ENCODE measurements at regions not wholly inside any gene's neighbourhood (a gene's known extent, or its start where the extent isn't known, plus 50 kb on each side); places are given as distances from the start of the nearest gene placed in this dataset.

DNA sequence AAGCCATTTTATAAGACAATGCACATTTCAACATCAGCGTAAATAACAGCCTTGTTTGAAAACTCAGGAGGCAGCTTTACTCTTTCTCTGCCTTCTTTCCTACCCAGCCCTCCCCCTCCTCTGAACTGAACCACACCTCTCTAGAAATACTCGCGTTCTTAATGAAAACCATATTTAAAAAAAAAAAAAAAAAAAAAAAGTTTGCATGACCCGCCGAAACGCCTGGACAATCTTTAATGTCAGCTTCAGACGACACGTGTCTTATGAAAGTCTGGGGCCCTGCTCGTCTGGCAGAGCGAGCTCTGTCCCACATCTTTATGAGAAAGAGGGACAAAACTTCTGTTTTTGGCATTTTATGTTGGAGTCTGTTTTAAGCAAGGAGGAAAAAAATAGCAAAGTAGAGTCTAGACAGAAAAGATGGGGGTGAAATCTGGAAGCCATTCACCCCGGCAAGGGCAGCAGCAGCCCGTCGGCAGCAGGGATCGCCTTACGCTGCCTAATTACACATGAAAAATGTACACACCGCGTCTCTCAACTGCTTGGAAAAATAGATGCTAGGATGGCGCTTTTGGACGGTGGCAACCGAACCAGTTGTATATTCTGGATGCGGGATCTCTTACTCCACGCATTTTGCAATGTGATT, 130.4 kb upstream of the ETS2 start:
- 77 to 84% methylated on average over 22 of the region's 22 CpGs for WGBS, 2 donors
- Histone ChIP-seq H3K36me3 (ENCODE audit: control insufficient read depth in 2 of 2, insufficient read depth in 2 of 2, low read length in 1 of 2) (no peaks in the 10 kb centered on the region), H3K4me3 (ENCODE audit: low read depth in 1 of 2, low read length in 2 of 2) (no peak overlapping the region), H3K27ac (ENCODE audit: low read depth in 2 of 2, low read length in 1 of 2) (no peak overlapping the region), H3K4me1 (ENCODE audit: control insufficient read depth in 2 of 2, insufficient read depth in 2 of 2, low read length in 1 of 2) (no peaks in the 10 kb centered on the region), H3K27me3 (ENCODE audit: control insufficient read depth in 1 of 2, insufficient read depth in 2 of 2, low read length in 2 of 2) (no peaks in the 10 kb centered on the region), H3K9me3 (ENCODE audit: control insufficient read depth in 2 of 2, insufficient read depth in 1 of 2, low read depth in 1 of 2, low read length in 1 of 2) (no peaks in the 10 kb centered on the region)

GRCh38 chr21:38678827-38679226, 126.9 kb upstream of the ETS2 start:
- Histone ChIP-seq H3K4me1 (ENCODE audit: control insufficient read depth in 2 of 2, insufficient read depth in 2 of 2, low read length in 1 of 2) (no peaks in the 10 kb centered on the region), H3K4me3 (ENCODE audit: low read depth in 1 of 2, low read length in 2 of 2) (no peak overlapping the region), H3K9me3 (ENCODE audit: control insufficient read depth in 2 of 2, insufficient read depth in 1 of 2, low read depth in 1 of 2, low read length in 1 of 2) (no peaks in the 10 kb centered on the region), H3K36me3 (ENCODE audit: control insufficient read depth in 2 of 2, insufficient read depth in 2 of 2, low read length in 1 of 2) (no peaks in the 10 kb centered on the region), H3K27ac (ENCODE audit: low read depth in 2 of 2, low read length in 1 of 2) (no peak overlapping the region), H3K27me3 (ENCODE audit: control insufficient read depth in 1 of 2, insufficient read depth in 2 of 2, low read length in 2 of 2) (no peaks in the 10 kb centered on the region)

GRCh38 chr21:38679534-38679933, 126.2 kb upstream of the ETS2 start:
- Histone ChIP-seq H3K27ac (ENCODE audit: low read depth in 2 of 2, low read length in 1 of 2) (no peak overlapping the region), H3K27me3 (ENCODE audit: control insufficient read depth in 1 of 2, insufficient read depth in 2 of 2, low read length in 2 of 2) (no peaks in the 10 kb centered on the region), H3K9me3 (ENCODE audit: control insufficient read depth in 2 of 2, insufficient read depth in 1 of 2, low read depth in 1 of 2, low read length in 1 of 2) (no peaks in the 10 kb centered on the region), H3K4me1 (ENCODE audit: control insufficient read depth in 2 of 2, insufficient read depth in 2 of 2, low read length in 1 of 2) (no peaks in the 10 kb centered on the region), H3K36me3 (ENCODE audit: control insufficient read depth in 2 of 2, insufficient read depth in 2 of 2, low read length in 1 of 2) (no peaks in the 10 kb centered on the region), H3K4me3 (ENCODE audit: low read depth in 1 of 2, low read length in 2 of 2) (no peak overlapping the region)
- WGBS, 2 donors = 55 to 58% methylated on average over 4 of the region's 4 CpGs

GRCh38 chr21:38680401-38680800, 125.3 kb upstream of the ETS2 start:
- no peak overlapping the region for H3K27ac ChIP-seq (ENCODE audit: low read depth in 2 of 2, low read length in 1 of 2)
- H3K36me3 ChIP-seq (ENCODE audit: control insufficient read depth in 2 of 2, insufficient read depth in 2 of 2, low read length in 1 of 2) = no peaks in the 10 kb centered on the region
- H3K4me3 ChIP-seq (ENCODE audit: low read depth in 1 of 2, low read length in 2 of 2) = no peak overlapping the region
- H3K9me3 ChIP-seq (ENCODE audit: control insufficient read depth in 2 of 2, insufficient read depth in 1 of 2, low read depth in 1 of 2, low read length in 1 of 2) = no peaks in the 10 kb centered on the region
- H3K27me3 ChIP-seq (ENCODE audit: control insufficient read depth in 1 of 2, insufficient read depth in 2 of 2, low read length in 2 of 2) = no peaks in the 10 kb centered on the region
- H3K4me1 ChIP-seq (ENCODE audit: control insufficient read depth in 2 of 2, insufficient read depth in 2 of 2, low read length in 1 of 2) = no peaks in the 10 kb centered on the region
- WGBS, 2 donors = 75 to 77% methylated on average over 3 of the region's 3 CpGs

DNA sequence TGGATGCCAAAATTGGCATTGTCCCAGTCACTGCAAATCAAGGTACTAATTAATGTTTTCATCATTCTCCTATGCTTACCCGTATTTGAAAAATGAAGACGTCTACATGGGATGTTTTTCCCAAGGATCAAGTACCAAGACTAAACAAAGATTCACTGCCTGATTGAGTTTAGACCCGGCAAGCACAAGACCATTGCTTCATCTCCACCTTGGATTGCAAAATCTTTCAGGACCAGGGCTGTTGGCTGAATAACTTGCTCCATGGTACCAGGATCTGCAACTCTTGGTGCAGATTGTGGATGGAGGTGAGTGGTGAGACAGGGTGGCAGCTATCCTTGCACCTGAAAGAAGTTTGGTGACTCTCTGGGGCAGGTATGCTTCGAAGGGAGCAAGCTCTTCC, 122.5 kb upstream of the ETS2 start:
- Histone ChIP-seq H3K4me1 (ENCODE audit: control insufficient read depth in 2 of 2, insufficient read depth in 2 of 2, low read length in 1 of 2) (no peaks in the 10 kb centered on the region), H3K27me3 (ENCODE audit: control insufficient read depth in 1 of 2, insufficient read depth in 2 of 2, low read length in 2 of 2) (no peaks in the 10 kb centered on the region), H3K4me3 (ENCODE audit: low read depth in 1 of 2, low read length in 2 of 2) (no peak overlapping the region), H3K9me3 (ENCODE audit: control insufficient read depth in 2 of 2, insufficient read depth in 1 of 2, low read depth in 1 of 2, low read length in 1 of 2) (no peaks in the 10 kb centered on the region), H3K36me3 (ENCODE audit: control insufficient read depth in 2 of 2, insufficient read depth in 2 of 2, low read length in 1 of 2) (no peaks in the 10 kb centered on the region), H3K27ac (ENCODE audit: low read depth in 2 of 2, low read length in 1 of 2) (no peak overlapping the region)
- WGBS, 2 donors = 73 to 78% methylated on average over 4 of the region's 4 CpGs

GRCh38 chr21:38688068-38688467, 117.7 kb upstream of the ETS2 start:
- Histone ChIP-seq H3K4me3 (ENCODE audit: low read depth in 1 of 2, low read length in 2 of 2) (no peak overlapping the region), H3K27ac (ENCODE audit: low read depth in 2 of 2, low read length in 1 of 2) (no peak overlapping the region), H3K4me1 (ENCODE audit: control insufficient read depth in 2 of 2, insufficient read depth in 2 of 2, low read length in 1 of 2) (no peaks in the 10 kb centered on the region), H3K36me3 (ENCODE audit: control insufficient read depth in 2 of 2, insufficient read depth in 2 of 2, low read length in 1 of 2) (no peaks in the 10 kb centered on the region), H3K27me3 (ENCODE audit: control insufficient read depth in 1 of 2, insufficient read depth in 2 of 2, low read length in 2 of 2) (no peaks in the 10 kb centered on the region), H3K9me3 (ENCODE audit: control insufficient read depth in 2 of 2, insufficient read depth in 1 of 2, low read depth in 1 of 2, low read length in 1 of 2) (no peaks in the 10 kb centered on the region)
- 72 to 74% methylated on average over 5 of the region's 5 CpGs for WGBS, 2 donors

- H3K27ac ChIP-seq (ENCODE audit: low read depth in 2 of 2, low read length in 1 of 2) = no peak overlapping the region
- no peak overlapping the region for H3K4me3 ChIP-seq (ENCODE audit: low read depth in 1 of 2, low read length in 2 of 2)
- H3K9me3 ChIP-seq (ENCODE audit: control insufficient read depth in 2 of 2, insufficient read depth in 1 of 2, low read depth in 1 of 2, low read length in 1 of 2) = no peaks in the 10 kb centered on the region
- H3K4me1 ChIP-seq (ENCODE audit: control insufficient read depth in 2 of 2, insufficient read depth in 2 of 2, low read length in 1 of 2) = no peaks in the 10 kb centered on the region
- no peaks in the 10 kb centered on the region for H3K27me3 ChIP-seq (ENCODE audit: control insufficient read depth in 1 of 2, insufficient read depth in 2 of 2, low read length in 2 of 2)
- H3K36me3 ChIP-seq (ENCODE audit: control insufficient read depth in 2 of 2, insufficient read depth in 2 of 2, low read length in 1 of 2) = no peaks in the 10 kb centered on the region
Measured at GRCh38 chr21:38691631-38692030, 114.1 kb upstream of the ETS2 start.

DNA sequence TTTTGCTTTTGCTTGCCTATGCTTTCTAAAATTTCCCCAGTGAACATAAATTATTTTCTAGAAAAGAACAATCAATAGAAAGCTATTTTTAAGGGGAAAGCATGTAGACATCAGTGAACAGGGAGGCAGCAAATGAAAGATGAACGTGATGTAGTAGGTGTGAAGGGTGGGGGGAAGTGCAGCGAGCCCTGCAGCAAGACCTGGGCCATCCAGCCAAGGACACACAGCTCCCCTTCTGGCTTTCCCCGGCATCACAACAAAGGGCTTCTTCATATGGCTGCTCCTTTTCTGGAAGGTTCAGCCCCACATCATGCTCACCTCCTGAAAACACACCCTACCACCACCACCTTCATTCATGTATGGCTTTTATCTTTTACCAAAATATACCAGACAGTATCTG, 109.2 kb upstream of the ETS2 start:
- 83 to 89% methylated on average over 3 of the region's 3 CpGs for WGBS, 2 donors
- Histone ChIP-seq H3K27me3 (ENCODE audit: control insufficient read depth in 1 of 2, insufficient read depth in 2 of 2, low read length in 2 of 2) (no peaks in the 10 kb centered on the region), H3K36me3 (ENCODE audit: control insufficient read depth in 2 of 2, insufficient read depth in 2 of 2, low read length in 1 of 2) (no peaks in the 10 kb centered on the region)

GRCh38 chr21:38699048-38699447, 106.7 kb upstream of the ETS2 start:
- H3K9me3 ChIP-seq (ENCODE audit: control insufficient read depth in 2 of 2, insufficient read depth in 1 of 2, low read depth in 1 of 2, low read length in 1 of 2) = no peaks in the 10 kb centered on the region
- no peaks in the 10 kb centered on the region for H3K36me3 ChIP-seq (ENCODE audit: control insufficient read depth in 2 of 2, insufficient read depth in 2 of 2, low read length in 1 of 2)
- no peaks in the 10 kb centered on the region for H3K27me3 ChIP-seq (ENCODE audit: control insufficient read depth in 1 of 2, insufficient read depth in 2 of 2, low read length in 2 of 2)
- 82 to 84% methylated on average over 2 of the region's 2 CpGs for WGBS, 2 donors
- no peak overlapping the region for H3K27ac ChIP-seq (ENCODE audit: low read depth in 2 of 2, low read length in 1 of 2)
- no peak overlapping the region for H3K4me3 ChIP-seq (ENCODE audit: low read depth in 1 of 2, low read length in 2 of 2)
- H3K4me1 ChIP-seq (ENCODE audit: control insufficient read depth in 2 of 2, insufficient read depth in 2 of 2, low read length in 1 of 2) = no peaks in the 10 kb centered on the region

More for the DNA sequence above, 109.2 kb upstream of the ETS2 start:
- Histone ChIP-seq H3K4me1 (ENCODE audit: control insufficient read depth in 2 of 2, insufficient read depth in 2 of 2, low read length in 1 of 2) (no peaks in the 10 kb centered on the region), H3K27ac (ENCODE audit: low read depth in 2 of 2, low read length in 1 of 2) (no peak overlapping the region), H3K9me3 (ENCODE audit: control insufficient read depth in 2 of 2, insufficient read depth in 1 of 2, low read depth in 1 of 2, low read length in 1 of 2) (no peaks in the 10 kb centered on the region), H3K4me3 (ENCODE audit: low read depth in 1 of 2, low read length in 2 of 2) (no peak overlapping the region)

DNA sequence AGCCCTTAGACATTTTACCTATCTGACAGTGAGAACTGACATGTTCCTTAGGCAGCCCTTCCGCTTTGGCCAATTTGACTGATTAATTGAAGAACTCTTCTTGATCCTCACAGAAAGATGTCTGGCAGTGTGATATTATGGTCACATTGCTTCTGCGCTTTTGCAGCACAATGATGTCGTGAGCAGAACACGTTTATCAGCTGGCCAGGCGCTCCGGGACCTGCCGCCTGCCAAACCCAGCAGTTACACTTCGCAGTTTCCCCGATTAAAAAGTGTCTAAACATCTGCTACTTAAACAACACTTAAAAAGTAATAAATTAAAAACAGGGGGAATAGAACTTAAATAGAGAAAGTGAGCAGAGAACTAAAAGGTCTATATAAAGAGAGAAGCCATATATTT, 103.5 kb upstream of the ETS2 start:
- Histone ChIP-seq H3K27me3 (ENCODE audit: control insufficient read depth in 1 of 2, insufficient read depth in 2 of 2, low read length in 2 of 2) (no peaks in the 10 kb centered on the region), H3K9me3 (ENCODE audit: control insufficient read depth in 2 of 2, insufficient read depth in 1 of 2, low read depth in 1 of 2, low read length in 1 of 2) (no peaks in the 10 kb centered on the region), H3K4me3 (ENCODE audit: low read depth in 1 of 2, low read length in 2 of 2) (no peak overlapping the region), H3K36me3 (ENCODE audit: control insufficient read depth in 2 of 2, insufficient read depth in 2 of 2, low read length in 1 of 2) (no peaks in the 10 kb centered on the region), H3K4me1 (ENCODE audit: control insufficient read depth in 2 of 2, insufficient read depth in 2 of 2, low read length in 1 of 2) (no peaks in the 10 kb centered on the region), H3K27ac (ENCODE audit: low read depth in 2 of 2, low read length in 1 of 2) (no peak overlapping the region)
- WGBS, 2 donors = 60 to 62% methylated on average over 9 of the region's 9 CpGs
